Hematopoietic multipotent progenitor cell treated with erythropoietin and hydrocortisone succinate and interleukin-3 and kit ligand, for 6 days (in vitro differentiated cells): ENCODE measurements at regions not wholly inside any gene's neighbourhood (a gene's known extent, or its start where the extent isn't known, plus 50 kb on each side); places are given as distances from the start of the nearest gene placed in this dataset.
A peak's percentile ranks its signal among the peaks of the same experiment; 100 is the strongest.
"Not testable (repeated sequence)": the region's sequence is repeated elsewhere in the genome, so short reads cannot be mapped to it uniquely, and the experiment has no call there.

Experiments used
- DNase-seq: peaks from one replicate; pipeline ENCODE4 v3.0.0-alpha.2; 2015

- peak; percentile 93 for DNase-seq
Measured at GRCh38 chr1:239951511-239952140, 140.1 kb upstream of the FMN2 start.

GRCh38 chr1:239952348-239953308 lies 139.1 kb upstream of the FMN2 start:
- DNase-seq: peak; percentile 20

- no peak for DNase-seq
Measured at GRCh38 chr1:239954836-239955235, 136.8 kb upstream of the FMN2 start.

GRCh38 chr1:239955431-239955830 lies 136.3 kb upstream of the FMN2 start:
- DNase-seq: no peak

GRCh38 chr1:239956263-239956662 lies 135.4 kb upstream of the FMN2 start:
- no peak for DNase-seq

- DNase-seq: no peak
Measured at GRCh38 chr1:239958063-239958462, 133.6 kb upstream of the FMN2 start.

GRCh38 chr1:239960366-239960765 lies 131.3 kb upstream of the FMN2 start:
- DNase-seq: no peak

GRCh38 chr1:239963856-239964255 lies 127.8 kb upstream of the FMN2 start:
- DNase-seq: no peak

- DNase-seq: peak; percentile 77
Measured at GRCh38 chr1:239976130-239976968, 115.3 kb upstream of the FMN2 start.

GRCh38 chr1:239977416-239977815 lies 114.3 kb upstream of the FMN2 start:
- DNase-seq: no peak

GRCh38 chr1:239979456-239979855 lies 112.2 kb upstream of the FMN2 start:
- no peak for DNase-seq

GRCh38 chr1:239982762-239983161 lies 108.9 kb upstream of the FMN2 start:
- DNase-seq: no peak

- no peak for DNase-seq
Measured at GRCh38 chr1:239985044-239985443, 106.6 kb upstream of the FMN2 start.

- DNase-seq: peak; percentile 80
Measured at GRCh38 chr1:239987103-239987745, 104.5 kb upstream of the FMN2 start.

GRCh38 chr1:239989990-239990389 lies 101.7 kb upstream of the FMN2 start:
- no peak for DNase-seq

GRCh38 chr1:239992566-239992965 lies 99.1 kb upstream of the FMN2 start:
- DNase-seq: not testable (repeated sequence)

GRCh38 chr1:239993366-239993765 lies 98.3 kb upstream of the FMN2 start:
- DNase-seq: no peak

GRCh38 chr1:239995281-239995680 lies 96.4 kb upstream of the FMN2 start:
- no peak for DNase-seq

- DNase-seq: no peak
Measured at GRCh38 chr1:239997160-239997514, 94.5 kb upstream of the FMN2 start.

- DNase-seq: peak; percentile 47
Measured at GRCh38 chr1:239997515-239998311, 94.0 kb upstream of the FMN2 start.

GRCh38 chr1:239998312-239998649 lies 93.4 kb upstream of the FMN2 start:
- DNase-seq: no peak

- DNase-seq: no peak
Measured at GRCh38 chr1:239999170-239999569, 92.5 kb upstream of the FMN2 start.
